Left lung (tissue), 4 donors: ENCODE measurements at regions not wholly inside any gene's neighbourhood (a gene's known extent, or its start where the extent isn't known, plus 50 kb on each side); places are given as distances from the start of the nearest gene placed in this dataset.

Source experiments
- ATAC-seq: fragments of 200-7000 bp; cut with Tn5 transposase; one replicate; pipeline ENCODE4 v1.9.1; 2020; ENCODE audit warnings: moderate library complexity
- DNase-seq, 4 donors: peaks; one replicate each; pipeline ENCODE4 v3.0.0-alpha.2; 2013 to 2020
- H3K27ac ChIP-seq, 2 donors: fragments of 200-600 bp; sonication (generic) in 1 of 2; one replicate each; pipeline versions ENCODE4 v1.5.0 to v1.8.0; 2020 to 2021
- H3K27me3 ChIP-seq, 2 donors: fragments of 200-600 bp; sonication (generic) in 1 of 2; one replicate each; pipeline versions ENCODE4 v1.5.0 to v1.8.0; 2020 to 2021
- H3K36me3 ChIP-seq, 2 donors: fragments of 200-600 bp; sonication (generic) in 1 of 2; one replicate each; pipeline versions ENCODE4 v1.5.0 to v1.8.0; 2020 to 2021
- H3K4me1 ChIP-seq, 2 donors: fragments of 200-600 bp; one replicate each; pipeline ENCODE4 v1.8.0; 2021
- H3K4me3 ChIP-seq, 2 donors: fragments of 200-600 bp; sonication (generic) in 1 of 2; one replicate each; pipeline versions ENCODE4 v1.5.0 to v1.8.0; 2020 to 2021; ENCODE audit warnings: mild to moderate bottlenecking in 1 of 2
- H3K9me3 ChIP-seq, 2 donors: fragments of 200-600 bp; sonication (generic) in 1 of 2; one replicate each; pipeline versions ENCODE4 v1.5.0 to v1.8.0; 2020 to 2021
- intact Hi-C, 2 donors: fragments of 100-400 bp; cut with DNase I; formaldehyde crosslinking; loops; one replicate each; pipeline versions ENCODE4 v1.11.2 to v1.14.2; 2022
- TF ChIP-seq, protein P1 (sequence below), 2 donors: fragments of 200-600 bp; sonication (generic) in 1 of 2; IDR thresholded peaks; one replicate each; pipeline versions ENCODE4 v1.5.0 to v1.8.0; 2021; ENCODE audit warnings: antibody characterized with exemption in 2 of 2
- donor health status: DM: no; HTN: yes; CAD: no.
- donor health status: DM: no; HTN: no; CAD: no.

DNA sequence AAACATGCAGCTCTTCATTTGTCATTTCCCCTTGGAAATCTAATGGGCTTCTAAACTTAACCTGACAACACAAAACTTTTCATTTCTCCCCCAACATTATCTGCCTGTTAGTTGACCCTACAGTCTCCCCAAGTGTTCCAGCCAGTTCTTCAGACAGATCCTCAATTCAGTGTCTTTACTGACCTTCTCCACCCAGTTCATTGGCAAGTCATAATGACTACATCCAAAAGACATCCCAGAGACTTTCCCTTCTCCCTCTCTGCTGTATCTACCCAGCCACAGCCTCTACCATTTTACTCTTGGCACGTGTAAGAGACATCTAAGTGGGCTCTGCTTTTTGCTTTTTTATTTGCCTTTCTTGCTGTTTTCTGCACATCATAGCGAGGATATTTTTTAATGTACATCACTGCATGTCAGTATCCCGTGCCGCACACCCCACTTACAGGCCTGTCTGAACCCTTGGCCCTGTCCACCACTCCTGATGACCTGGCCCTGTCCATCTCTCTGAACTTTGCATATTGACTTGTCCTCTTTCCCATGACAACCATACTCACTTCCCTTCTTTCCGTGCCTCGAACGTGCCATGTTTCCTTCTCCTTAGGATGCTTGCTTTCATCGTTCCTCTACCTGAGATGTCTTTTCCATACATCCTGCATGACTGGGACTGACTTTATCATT, 391.9 kb downstream of the IRS2 start:
- no peak for ATAC-seq
- no peak for DNase-seq
- TF ChIP-seq, protein P1, sequence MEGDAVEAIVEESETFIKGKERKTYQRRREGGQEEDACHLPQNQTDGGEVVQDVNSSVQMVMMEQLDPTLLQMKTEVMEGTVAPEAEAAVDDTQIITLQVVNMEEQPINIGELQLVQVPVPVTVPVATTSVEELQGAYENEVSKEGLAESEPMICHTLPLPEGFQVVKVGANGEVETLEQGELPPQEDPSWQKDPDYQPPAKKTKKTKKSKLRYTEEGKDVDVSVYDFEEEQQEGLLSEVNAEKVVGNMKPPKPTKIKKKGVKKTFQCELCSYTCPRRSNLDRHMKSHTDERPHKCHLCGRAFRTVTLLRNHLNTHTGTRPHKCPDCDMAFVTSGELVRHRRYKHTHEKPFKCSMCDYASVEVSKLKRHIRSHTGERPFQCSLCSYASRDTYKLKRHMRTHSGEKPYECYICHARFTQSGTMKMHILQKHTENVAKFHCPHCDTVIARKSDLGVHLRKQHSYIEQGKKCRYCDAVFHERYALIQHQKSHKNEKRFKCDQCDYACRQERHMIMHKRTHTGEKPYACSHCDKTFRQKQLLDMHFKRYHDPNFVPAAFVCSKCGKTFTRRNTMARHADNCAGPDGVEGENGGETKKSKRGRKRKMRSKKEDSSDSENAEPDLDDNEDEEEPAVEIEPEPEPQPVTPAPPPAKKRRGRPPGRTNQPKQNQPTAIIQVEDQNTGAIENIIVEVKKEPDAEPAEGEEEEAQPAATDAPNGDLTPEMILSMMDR (IDR thresholded peaks at IDR 0.05), result no peak
- H3K4me1 ChIP-seq, result peaks cover 0 to 3% of the 10 kb centered on the region in 2 donors
- no peaks in the 10 kb centered on the region for H3K27me3 ChIP-seq
- no peaks in the 10 kb centered on the region for H3K36me3 ChIP-seq
- no peak overlapping the region for H3K27ac ChIP-seq
- H3K9me3 ChIP-seq, result no peaks in the 10 kb centered on the region
- H3K4me3 ChIP-seq, result no peak overlapping the region
- intact Hi-C loops, result no loop called here

DNA sequence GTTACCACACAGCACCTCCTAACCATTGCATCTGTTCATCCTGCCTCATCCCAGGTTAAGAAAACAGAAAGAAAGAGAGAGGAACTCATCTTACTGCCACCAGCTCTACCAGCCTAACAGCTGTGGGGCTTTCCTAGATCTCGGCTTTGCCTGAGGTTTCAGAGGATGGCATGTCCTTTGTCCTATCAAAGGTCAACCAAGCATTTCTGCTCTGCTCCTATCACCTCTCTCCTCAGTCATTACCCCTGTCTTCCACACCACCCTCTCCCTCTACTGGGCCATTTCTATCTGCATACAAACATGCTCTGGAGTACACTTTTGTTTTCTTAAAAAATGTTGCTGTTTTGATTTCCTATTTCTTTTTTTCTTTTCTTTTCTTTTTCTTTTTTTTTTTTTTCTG, 393.3 kb downstream of the IRS2 start:
- peak overlapping the region in 1 of 2 donors; percentile 55 for H3K27ac ChIP-seq
- TF ChIP-seq, protein P1 (IDR thresholded peaks at IDR 0.05), result no peak
- H3K4me1 ChIP-seq, result peaks cover 0 to 11% of the 10 kb centered on the region in 2 donors
- H3K27me3 ChIP-seq, result no peaks in the 10 kb centered on the region
- no peak overlapping the region for H3K4me3 ChIP-seq
- ATAC-seq (no peak), DNase-seq (no peak)
- intact Hi-C loops, result no loop called here
- no peaks in the 10 kb centered on the region for H3K9me3 ChIP-seq
- H3K36me3 ChIP-seq, result no peaks in the 10 kb centered on the region

DNA sequence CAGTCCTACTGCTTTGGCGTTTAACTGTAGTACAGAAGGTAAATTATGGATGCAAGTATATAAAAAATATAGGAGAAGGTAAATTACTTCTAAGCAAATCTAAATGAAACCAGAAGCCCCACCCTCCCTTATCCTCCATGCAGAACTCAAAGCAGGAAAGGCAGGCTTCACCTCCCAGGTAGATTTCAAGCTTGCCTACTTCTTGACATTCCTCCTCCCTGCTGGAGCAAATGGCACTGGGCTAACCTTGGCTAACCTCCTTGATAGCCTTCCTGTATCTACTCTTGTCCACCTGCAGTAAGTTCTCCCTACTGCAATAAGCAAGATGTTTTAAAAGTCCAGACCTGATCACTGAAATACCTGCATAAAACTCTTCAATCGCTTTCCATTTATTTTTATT, 396.0 kb downstream of the IRS2 start:
- intact Hi-C loops, result no loop called here
- Histone ChIP-seq H3K27me3 (no peaks in the 10 kb centered on the region), H3K9me3 (no peaks in the 10 kb centered on the region), H3K4me1 (peaks cover 0 to 19% of the 10 kb centered on the region in 2 donors), H3K36me3 (no peaks in the 10 kb centered on the region), H3K4me3 (no peak overlapping the region), H3K27ac (peak overlapping the region in 1 of 2 donors; percentile 81)
- DNase-seq (no peak), ATAC-seq (no peak)
- TF ChIP-seq, protein P1 (IDR thresholded peaks at IDR 0.05), result no peak

DNA sequence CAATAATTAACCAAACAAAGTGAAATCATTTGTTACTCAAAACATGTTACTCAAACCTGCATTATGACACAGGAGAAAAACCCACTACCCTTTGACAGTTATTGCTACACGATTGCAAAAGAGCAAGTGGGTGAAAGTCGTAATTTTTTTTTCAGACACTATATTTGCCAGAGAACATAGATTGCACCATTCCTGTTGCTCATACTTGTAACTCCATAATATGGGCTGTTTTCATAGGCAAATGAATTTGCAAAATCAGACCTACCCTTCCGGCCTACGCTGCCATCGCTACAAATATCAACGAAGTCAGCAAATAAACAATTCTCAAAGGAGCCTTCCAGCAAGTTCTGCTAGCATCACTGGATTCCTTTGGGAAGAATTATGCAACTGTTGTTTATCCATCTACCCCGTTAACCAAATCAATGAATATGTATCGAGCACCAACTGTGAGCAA, 396.5 kb downstream of the IRS2 start:
- Histone ChIP-seq H3K27me3 (no peaks in the 10 kb centered on the region), H3K27ac (peak overlapping the region in 1 of 2 donors; percentile 81), H3K9me3 (no peaks in the 10 kb centered on the region), H3K4me3 (no peak overlapping the region), H3K4me1 (peaks cover 0 to 24% of the 10 kb centered on the region in 2 donors), H3K36me3 (no peaks in the 10 kb centered on the region)
- intact Hi-C loops, result no loop called here
- peak; percentile 31 for ATAC-seq
- DNase-seq, result no peak
- TF ChIP-seq, protein P1 (IDR thresholded peaks at IDR 0.05), result no peak

DNA sequence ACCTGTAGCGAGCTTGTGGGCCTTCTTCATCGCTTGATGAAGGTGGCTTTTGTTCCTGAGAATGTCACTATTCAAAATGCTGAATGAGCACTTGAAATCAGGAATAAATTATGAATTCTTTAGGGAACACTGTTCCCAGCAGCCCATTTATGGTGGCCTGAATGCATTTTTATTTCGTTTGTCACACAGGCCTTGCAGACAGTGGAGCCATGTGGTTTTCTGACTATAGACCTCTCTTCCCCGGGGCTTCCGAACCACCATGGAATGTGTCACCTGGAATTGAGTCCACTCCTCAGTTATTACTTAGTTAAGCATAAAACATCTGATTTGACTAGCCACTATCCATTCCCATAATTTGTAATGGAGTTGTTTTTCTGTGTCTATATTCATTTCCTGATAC, 396.9 kb downstream of the IRS2 start:
- no peak overlapping the region for H3K4me3 ChIP-seq
- peak overlapping the region in 1 of 2 donors; percentile 81 for H3K27ac ChIP-seq
- TF ChIP-seq, protein P1 (IDR thresholded peaks at IDR 0.05), result no peak
- no peaks in the 10 kb centered on the region for H3K27me3 ChIP-seq
- intact Hi-C loops, result no loop called here
- no peak for ATAC-seq
- H3K9me3 ChIP-seq, result no peaks in the 10 kb centered on the region
- H3K36me3 ChIP-seq, result no peaks in the 10 kb centered on the region
- DNase-seq, result no peak
- peaks cover 0 to 27% of the 10 kb centered on the region in 2 donors for H3K4me1 ChIP-seq
